ENCODE measurements at regions not wholly inside any gene's neighbourhood (a gene's known extent, or its start where the extent isn't known, plus 50 kb on each side); places are given as distances from the start of the nearest gene placed in this dataset.

DNA sequence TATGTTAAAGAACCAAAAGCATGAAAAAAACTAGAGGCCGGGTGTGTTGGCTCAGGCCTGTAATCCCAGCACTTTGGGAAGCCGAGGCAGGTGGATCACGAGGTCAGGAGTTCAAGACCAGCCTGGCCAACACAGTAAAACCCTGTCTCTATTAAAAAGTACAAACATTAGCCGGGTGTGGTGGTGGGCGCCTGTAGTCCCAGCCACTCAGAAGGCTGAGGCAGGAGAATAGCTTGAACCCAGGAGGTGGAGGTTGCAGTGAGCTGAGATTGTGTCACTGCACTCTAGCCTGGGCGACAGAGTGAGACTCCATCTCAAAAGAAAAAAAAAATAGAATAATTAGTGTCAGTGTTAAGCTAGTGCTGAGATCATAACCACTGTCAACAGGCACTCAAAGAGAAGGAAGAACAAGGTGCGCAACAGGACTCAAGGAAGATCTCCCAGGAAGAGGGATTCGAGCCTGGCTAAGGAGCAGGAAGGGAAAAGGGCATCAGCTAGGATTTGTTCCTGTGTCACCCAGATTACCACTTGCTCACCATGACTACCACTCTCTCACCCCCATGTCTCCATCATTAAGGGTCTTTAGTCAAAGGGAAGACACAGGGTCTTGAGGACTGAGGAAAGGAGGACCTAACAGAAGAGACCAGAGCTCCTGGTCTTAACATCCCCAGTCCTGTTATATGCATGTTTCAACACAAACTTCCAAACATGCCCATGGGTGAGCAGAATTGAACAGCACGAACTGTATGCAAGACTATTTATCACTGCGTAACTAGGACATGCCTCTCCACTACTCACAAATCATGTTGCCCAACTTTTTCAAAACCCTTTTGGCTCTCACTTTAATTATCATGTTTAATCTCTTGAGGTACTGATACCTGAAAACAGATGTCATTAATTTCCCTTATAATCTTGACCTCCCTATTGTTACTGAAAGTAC is 88.3 kb upstream of the PLEKHM1 start:
- TF ChIP-seq, protein P1, sequence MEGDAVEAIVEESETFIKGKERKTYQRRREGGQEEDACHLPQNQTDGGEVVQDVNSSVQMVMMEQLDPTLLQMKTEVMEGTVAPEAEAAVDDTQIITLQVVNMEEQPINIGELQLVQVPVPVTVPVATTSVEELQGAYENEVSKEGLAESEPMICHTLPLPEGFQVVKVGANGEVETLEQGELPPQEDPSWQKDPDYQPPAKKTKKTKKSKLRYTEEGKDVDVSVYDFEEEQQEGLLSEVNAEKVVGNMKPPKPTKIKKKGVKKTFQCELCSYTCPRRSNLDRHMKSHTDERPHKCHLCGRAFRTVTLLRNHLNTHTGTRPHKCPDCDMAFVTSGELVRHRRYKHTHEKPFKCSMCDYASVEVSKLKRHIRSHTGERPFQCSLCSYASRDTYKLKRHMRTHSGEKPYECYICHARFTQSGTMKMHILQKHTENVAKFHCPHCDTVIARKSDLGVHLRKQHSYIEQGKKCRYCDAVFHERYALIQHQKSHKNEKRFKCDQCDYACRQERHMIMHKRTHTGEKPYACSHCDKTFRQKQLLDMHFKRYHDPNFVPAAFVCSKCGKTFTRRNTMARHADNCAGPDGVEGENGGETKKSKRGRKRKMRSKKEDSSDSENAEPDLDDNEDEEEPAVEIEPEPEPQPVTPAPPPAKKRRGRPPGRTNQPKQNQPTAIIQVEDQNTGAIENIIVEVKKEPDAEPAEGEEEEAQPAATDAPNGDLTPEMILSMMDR (IDR thresholded peaks at IDR 0.05 in 4 of 5, conservative IDR thresholded peaks at IDR 0.05 in 1 of 5), result no peak
- no peak for TF ChIP-seq POLR2A (IDR thresholded peaks at IDR 0.05)
